ENCODE measurements at regions not wholly inside any gene's neighbourhood (a gene's known extent, or its start where the extent isn't known, plus 50 kb on each side); places are given as distances from the start of the nearest gene placed in this dataset.
A peak's percentile ranks its signal among the peaks of the same experiment; 100 is the strongest.

DNA sequence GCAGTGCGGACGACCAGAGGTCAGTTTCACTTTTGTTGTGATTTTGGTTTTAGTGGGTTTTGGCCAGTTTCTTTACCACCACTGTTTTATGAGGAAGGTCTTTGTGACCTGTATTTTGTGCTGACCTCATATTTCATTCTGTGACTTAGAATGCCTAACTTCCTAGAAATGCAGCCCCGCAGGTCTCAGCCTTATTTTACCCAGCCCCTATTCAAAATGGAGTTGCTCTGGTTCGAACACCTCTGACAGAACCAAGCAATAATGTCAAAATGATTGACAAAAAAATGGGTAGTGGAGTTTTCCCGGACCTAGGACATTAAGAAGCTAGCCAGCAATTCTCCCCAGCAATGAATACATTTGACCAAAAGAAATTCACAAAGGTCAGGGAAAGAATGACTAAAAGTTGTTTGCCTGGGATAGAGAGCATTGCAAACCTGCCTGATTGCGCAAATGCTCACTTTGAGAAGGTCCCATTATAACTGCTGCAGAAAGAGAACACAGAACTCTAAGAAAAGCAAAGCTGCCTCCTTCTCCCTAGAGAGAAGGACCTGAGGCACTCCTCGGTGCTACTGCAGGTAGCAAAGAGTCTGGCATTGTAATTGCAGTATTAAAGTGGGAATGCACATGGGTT, 288.8 kb downstream of the ADGB start:
- DNase-seq: no peak

DNA sequence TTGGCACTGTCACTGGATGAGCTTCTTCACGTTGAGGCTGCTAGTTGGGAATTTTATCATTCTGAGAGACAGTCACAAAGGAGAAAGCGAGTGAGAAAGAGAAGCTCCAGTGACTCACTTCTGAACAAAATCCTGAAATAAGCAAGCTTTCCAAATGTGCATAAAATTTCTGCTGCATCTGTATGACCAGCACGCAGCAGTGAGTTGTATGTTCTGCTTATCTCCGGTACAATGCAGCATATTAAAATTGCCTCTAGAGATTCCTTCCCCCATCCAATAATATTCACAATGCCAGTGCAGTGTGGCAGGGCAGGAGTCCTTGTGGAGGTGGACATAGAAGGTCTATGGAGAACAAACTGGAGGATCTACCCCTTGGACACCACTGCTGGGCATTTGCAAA, 290.5 kb downstream of the ADGB start:
- DNase-seq: no peak

DNA sequence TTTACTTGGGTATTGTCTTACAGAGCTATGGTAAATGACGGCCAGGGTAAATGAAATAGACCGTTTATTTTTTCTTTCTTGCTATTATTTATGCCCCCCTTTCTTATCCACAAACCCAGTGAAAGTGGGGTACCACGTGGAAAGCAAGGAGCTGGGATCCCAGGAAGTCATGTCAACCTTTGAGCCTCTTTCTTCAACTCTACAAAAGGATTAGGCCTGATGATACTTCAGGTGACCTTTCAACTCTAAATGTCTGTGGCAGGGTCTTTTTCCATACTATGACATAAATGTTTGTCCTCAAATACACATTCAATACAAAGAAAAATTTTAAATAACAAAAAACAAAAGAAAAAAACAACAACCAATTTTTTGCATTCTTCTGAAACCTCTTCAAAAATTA, 291.4 kb downstream of the ADGB start:
- no peak for DNase-seq

DNA sequence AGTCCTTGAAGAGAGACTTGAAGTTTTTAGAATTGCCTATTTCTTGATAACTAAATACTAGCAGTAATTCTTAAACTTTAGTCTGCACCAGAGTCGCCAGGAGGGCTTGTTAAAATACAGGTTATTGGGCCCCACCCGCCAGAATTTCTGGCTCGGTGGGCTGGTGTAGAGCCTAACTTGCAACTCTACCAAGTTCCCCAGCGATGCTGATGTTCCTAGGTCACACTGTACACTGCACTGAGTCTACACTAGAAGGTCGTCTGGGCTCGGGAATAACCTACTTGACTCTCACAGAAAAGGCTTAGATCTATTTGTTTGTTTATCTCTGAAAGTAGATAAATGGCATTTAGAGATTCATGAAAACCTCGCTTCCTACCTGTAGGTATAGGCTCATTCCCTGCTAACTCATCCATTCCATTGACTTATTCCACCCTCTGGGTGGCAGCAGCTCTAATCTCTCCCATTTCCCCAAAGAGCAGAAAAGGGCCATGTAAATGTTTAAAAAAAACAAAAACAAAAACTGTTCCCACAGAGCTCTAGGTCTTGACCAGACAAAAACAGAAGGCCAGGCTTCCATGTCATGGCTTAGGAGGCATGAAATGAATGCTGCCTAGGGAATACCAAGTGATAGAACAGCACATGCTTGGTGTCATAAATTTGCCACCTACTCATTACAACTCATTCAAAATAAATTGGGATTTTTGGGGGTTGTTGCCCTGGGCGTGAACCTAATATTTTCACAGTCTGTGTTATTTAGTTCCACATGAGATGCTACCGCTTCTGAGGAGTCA, 292.1 kb downstream of the ADGB start:
- peak; percentile 14 for DNase-seq

- DNase-seq: no peak
Observed at GRCh38 chr6:146891615-146892265, 293.0 kb downstream of the ADGB start.

GRCh38 chr6:146892283-146892612, 293.5 kb downstream of the ADGB start:
- no peak for DNase-seq

DNA sequence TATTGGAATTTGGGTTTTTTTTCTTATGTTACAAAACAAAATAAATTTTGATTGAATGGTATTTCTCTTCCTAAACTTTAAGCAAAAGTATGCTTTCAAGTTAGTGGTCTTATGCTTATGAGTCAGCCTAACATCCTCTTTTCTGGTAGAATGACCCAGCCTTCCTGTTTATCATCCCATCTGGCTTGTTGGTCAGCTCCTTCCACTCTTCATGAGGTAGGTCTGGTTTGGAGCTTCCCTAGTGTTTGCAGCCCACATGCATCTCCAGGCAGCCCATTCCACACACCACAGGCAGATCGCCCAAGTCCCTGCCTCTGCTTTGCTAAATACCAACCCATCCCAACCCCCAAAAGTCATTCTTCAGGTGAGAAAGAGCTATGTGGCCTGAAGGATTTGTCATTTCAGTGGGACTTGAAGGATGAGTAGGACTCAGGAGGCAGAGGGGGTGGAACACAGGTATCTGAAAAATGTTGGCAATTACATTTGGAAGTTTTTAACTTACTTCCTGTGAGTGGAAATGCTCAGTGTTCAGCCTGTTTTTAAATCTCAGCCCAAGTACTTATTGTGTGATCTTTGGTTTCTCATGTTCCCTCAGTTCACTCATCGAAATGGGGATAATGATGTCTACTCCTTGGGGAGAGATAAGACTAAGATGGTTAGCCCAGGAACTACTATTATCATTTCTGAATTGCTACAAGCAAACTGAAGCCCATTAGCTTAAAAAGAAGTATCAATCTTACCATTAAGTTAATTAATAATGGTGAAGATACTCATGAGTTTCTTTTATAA, 294.0 kb downstream of the ADGB start:
- no peak for DNase-seq

DNA sequence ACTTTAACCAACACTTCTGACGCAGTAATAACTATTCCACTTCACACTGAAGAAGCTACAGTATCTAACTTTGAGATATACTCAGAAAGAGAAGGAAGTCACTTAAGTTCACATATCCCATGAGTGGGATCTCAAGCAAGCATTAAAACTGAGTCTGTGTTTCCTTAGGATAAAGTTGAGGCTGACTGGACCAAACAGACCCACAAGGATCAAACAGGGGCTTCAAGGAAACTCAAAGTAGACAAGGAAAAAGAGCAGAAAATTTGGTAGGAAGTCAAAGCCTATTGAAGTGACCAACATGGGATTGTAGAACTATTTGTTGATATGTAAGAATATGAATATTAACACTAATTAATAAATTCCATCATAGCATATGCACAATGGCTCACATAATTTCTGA, 294.9 kb downstream of the ADGB start:
- DNase-seq: no peak

- DNase-seq: no peak
Observed at GRCh38 chr6:146894624-146895023, 295.9 kb downstream of the ADGB start.

DNA sequence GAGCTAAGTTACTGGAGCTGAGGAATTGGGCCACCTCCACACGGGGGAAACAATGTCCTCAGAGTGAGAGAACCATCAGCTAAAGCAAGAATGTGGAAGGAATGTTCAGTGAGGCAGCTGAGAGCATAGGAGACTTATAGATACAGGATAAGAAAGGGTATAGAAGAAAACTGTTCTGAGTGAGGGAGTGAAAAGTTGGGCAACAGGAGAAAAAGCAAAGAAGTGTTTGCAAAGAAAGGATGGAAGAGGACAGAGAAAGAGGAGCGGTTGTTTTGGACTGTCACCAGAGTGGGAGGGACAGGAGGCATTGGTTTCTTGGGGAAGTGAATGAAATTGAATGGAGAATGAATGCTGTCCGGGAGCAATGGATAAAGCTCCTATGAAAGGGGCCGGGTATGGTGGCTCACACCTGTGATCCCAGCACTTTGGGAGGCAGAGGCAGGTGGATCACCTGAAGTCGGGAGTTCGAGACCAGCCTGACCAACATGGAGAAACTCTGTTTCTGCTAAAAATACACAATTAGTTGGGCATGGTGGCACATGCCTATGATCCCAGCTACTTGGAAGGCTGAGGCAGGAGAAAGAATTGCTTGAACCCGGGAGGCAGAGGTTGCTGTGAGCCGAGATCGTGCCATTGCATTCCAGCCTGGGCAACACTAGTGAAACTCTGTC, 296.5 kb downstream of the ADGB start:
- DNase-seq: no peak

DNA sequence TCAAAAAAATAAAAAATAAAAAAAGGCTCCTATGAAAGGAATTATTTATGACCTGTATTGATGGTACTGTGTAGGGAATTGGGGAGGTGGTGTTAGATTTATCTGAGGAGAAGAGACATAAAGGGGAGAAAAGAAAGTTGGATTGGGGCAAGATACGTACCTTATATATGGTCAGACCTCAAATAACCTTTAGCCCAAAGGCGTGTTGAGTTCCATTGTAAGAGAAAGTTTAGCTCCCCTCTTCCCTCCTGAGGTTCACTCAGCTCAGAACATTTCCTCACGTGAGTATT, 296.9 kb downstream of the ADGB start:
- no peak for DNase-seq

- DNase-seq: no peak
Observed at GRCh38 chr6:146896062-146896813, 297.5 kb downstream of the ADGB start.

DNA sequence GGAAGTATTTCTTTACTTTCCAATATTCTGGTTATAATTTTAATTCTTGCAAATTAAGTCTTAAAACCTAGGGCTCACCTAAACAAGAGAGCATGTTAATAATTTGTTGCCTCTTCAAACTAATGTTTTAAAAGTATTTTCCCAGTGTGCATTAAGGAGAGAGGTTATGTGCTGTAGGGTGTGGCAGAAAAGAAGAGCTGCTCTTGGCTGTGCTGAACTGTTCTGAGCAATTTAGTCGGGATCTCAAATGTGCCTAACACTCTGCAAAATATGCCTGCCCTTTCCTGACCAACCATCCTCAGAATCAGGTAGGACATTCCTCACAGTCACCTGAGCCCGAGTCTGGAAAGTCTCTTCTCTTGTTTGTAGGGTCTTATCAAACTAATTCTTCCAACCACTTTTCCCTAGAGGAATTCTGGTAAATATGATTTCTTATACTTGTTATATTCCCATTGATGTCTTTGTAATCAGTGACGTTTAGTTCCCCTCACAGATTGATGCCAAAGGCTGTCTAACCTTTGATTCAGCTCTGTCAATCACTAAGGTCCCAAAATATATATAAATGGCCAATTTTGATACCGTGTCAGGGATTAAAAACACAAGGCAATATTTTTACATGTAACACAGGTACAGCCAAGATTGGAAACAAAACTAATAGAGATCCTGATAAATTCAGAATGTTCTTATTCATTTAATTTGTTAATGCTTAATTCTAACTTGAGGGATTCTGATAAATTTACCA, 298.4 kb downstream of the ADGB start:
- DNase-seq: no peak

DNA sequence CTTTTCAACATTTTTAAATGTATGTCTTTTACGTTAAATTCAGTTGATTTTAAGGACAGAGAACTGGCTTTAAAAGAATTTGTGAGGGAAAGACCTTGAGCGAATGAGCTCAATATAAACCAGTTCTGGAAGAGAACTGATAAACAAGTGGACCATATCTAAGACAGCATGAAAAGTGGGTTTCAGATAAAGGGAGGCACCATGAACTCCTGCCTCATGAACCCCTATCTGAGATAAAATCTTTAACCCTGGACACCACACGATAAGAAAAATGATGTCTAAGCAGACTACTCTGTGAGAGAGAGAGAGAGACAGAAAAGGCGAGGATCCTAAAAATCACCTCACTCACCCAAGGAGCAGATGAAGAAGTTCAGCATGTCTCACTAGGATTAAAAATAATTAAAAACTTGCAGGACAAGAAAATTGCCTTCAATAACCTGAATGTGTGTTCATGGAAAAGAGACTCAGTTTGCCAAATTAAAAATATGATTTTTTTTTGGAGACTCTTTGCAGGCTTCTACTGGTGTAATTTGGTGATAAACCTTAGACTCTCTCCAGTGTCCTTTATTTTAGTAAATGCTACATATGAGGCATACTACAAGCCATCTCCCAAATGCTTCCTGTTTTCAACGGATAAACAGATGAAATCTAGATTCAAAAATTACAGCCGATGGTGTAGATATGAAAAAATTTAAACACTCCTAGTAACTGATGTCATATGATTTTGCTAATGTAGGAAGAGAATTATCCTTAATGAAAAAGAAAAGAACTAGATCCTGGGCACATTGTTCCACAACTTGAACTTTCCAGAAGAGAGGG, 299.5 kb downstream of the ADGB start:
- DNase-seq: no peak

- no peak for DNase-seq
Observed at GRCh38 chr6:146898888-146899227, 300.1 kb downstream of the ADGB start.

GRCh38 chr6:146901940-146902816, 302.0 kb upstream of the STXBP5 start:
- DNase-seq: no peak

- DNase-seq: no peak
Observed at GRCh38 chr6:146902846-146903245, 301.4 kb upstream of the STXBP5 start.

GRCh38 chr6:146903451-146903850, 300.8 kb upstream of the STXBP5 start:
- DNase-seq: no peak

- DNase-seq: no peak
Observed at GRCh38 chr6:146904596-146904995, 299.6 kb upstream of the STXBP5 start.

DNA sequence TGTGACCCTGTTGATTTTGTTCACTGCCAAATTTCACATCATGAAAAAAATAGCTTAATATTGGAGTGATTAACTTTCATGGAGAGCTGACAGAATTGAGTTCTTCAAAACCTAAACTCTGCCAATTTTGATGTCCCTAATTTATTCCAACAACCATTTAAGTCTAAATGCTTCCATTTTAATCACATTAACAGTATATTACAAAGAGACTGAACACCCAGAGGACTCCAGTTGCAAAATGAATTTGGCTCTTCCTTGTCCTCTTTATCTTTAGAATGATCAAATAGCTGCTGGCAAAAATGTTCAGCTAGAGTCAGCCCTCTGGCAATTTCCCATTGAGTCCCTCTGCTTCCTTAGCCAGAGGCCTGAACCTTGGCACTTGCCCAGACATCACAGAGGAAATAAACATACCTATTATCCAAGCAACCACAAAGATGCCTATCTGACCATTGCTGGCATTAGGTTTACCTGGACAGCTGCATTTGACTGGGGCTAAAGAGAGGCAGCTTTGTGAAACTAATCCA, 299.0 kb upstream of the STXBP5 start:
- no peak for DNase-seq
